Heart left ventricle (tissue), 16 donors: ENCODE measurements at regions not wholly inside any gene's neighbourhood (a gene's known extent, or its start where the extent isn't known, plus 50 kb on each side); places are given as distances from the start of the nearest gene placed in this dataset.

Experiments
- ATAC-seq, 4 donors: fragments of 200-7000 bp; cut with Tn5 transposase; one replicate each; pipeline ENCODE4 v1.9.1; 2020 to 2022; ENCODE audit warnings: moderate library complexity in 4 of 4, mild to moderate bottlenecking in 3 of 4, moderate number of reproducible peaks in 1 of 4
- DNase-seq, 5 donors: peaks; one replicate each; pipeline ENCODE4 v3.0.0-alpha.2; 2020
- H3K27ac ChIP-seq, 12 donors: fragments of 200-600 bp; sonication (generic) in 4 of 12; one replicate each; pipeline versions ENCODE4 v1.5.0 to v1.8.0; 2016 to 2022; ENCODE audit warnings: mild to moderate bottlenecking in 2 of 12
- H3K27me3 ChIP-seq, 9 donors: fragments of 200-600 bp; sonication (generic) in 2 of 9; one replicate each; pipeline versions ENCODE4 v1.5.1 to v1.8.0; 2016 to 2022; ENCODE audit warnings: mild to moderate bottlenecking in 3 of 9
- H3K36me3 ChIP-seq, 9 donors: fragments of 200-600 bp; sonication (generic) in 2 of 9; one replicate each; pipeline versions ENCODE4 v1.5.0 to v1.8.0; 2018 to 2022; ENCODE audit warnings: mild to moderate bottlenecking in 2 of 9
- H3K4me1 ChIP-seq, 12 donors: fragments of 200-600 bp; sonication (generic) in 4 of 12; one replicate each; pipeline versions ENCODE4 v1.5.0 to v1.8.0; 2016 to 2022; ENCODE audit warnings: mild to moderate bottlenecking in 3 of 12
- H3K4me3 ChIP-seq, 12 donors: fragments of 200-600 bp; sonication (generic) in 4 of 12; one replicate each; pipeline versions ENCODE4 v1.5.0 to v1.8.0; 2017 to 2022; ENCODE audit warnings: mild to moderate bottlenecking in 9 of 12, moderate library complexity in 4 of 12
- H3K9me3 ChIP-seq, 12 donors: fragments of 200-600 bp; sonication (generic) in 4 of 12; one replicate each; pipeline versions ENCODE4 v1.5.0 to v1.8.0; 2016 to 2022; ENCODE audit warnings: mild to moderate bottlenecking in 1 of 12
- CTCF ChIP-seq, 12 donors: fragments of 200-600 bp; sonication (generic) in 4 of 12; IDR thresholded peaks; one replicate each; pipeline versions ENCODE4 v1.5.0 to v1.8.0; 2018 to 2022; ENCODE audit warnings: antibody characterized with exemption in 12 of 12, mild to moderate bottlenecking in 5 of 12
- POLR2A ChIP-seq, 2 donors: fragments of 450-650 bp; IDR thresholded peaks; one replicate each; pipeline ENCODE4 v1.6.1; 2017; ENCODE audit warnings: antibody characterized with exemption in 2 of 2, mild to moderate bottlenecking in 2 of 2, moderate library complexity in 2 of 2
- WGBS, 4 donors: extraction: QIAGEN DNeasy Blood & Tissue Kit in 2 of 4; methylation state at CpG; one replicate each; pipeline versions ENCODE4 v1.1.5 to v1.1.7; 2013 to 2018; 5-methylcytosine and 5-hydroxymethylcytosine counted together
- intact Hi-C, 10 donors: fragments of 100-400 bp; cut with DNase I; formaldehyde crosslinking; loops; one replicate each; pipeline versions ENCODE4 v1.11.1 to v1.14.2; 2022
- donor health status: ischemic (EF 13 %, LVEDD 7.1; RV severe dilation, severe dysfunction).
- donor health status: healthy with polysubstance abuse.
- donor health status: DM: no; HTN: yes; CAD: no.
- donor health status: DM: no; HTN: no; CAD: no.
- donor health status: ischemic (EF 25% LVEDD 6.9; RV normal size, moderate dysfunction).
- donor health status: ischemic (EF 25% LVEDD 5.7; RV mildly dilated, moderate dysfunction).
- donor health status: healthy.
- donor health status: DM: yes; HTN: yes; CAD: no.
- donor health status: ischemic (EF 35%, LVEDD 5.7; RV mildly dilated, moderate dysfunction).
- donor health status: nonischemic (EF 11% LVEDD 7.7; RV severe dilation, severe dysfunction).
- donor health status: DM: yes; HTN: yes; CAD: no.
- donor health status: PGD.
- donor health status: ischemic (EF 29% LVEDD 5.4; RV normal size, mild dysfunction).
- donor health status: nonischemic (EF 23%, LVEDD 6.1; RV moderate dilation, normal function).

GRCh38 chr1:238141353-238141752 lies 250.6 kb upstream of the ZP4 start:
- DNase-seq, result no peak
- WGBS, 4 donors, result 23 to 47% (median 26%) methylated on average over 1 of the region's 1 CpG
- Histone ChIP-seq H3K9me3 (no peaks in the 10 kb centered on the region), H3K27me3 (no peaks in the 10 kb centered on the region), H3K36me3 (no peaks in the 10 kb centered on the region), H3K4me1 (no peaks in the 10 kb centered on the region), H3K27ac (no peak overlapping the region), H3K4me3 (no peak overlapping the region)
- intact Hi-C loops, result no loop called here
- no peak for ATAC-seq
- TF ChIP-seq POLR2A (IDR thresholded peaks at IDR 0.05) (no peak), CTCF (IDR thresholded peaks at IDR 0.05) (no peak)

GRCh38 chr1:238139713-238140112 lies 249.0 kb upstream of the ZP4 start:
- no peak for ATAC-seq
- no peak for TF ChIP-seq POLR2A (IDR thresholded peaks at IDR 0.05)
- TF ChIP-seq CTCF (IDR thresholded peaks at IDR 0.05), result no peak
- no peak for DNase-seq
- no peaks in the 10 kb centered on the region for H3K4me1 ChIP-seq
- intact Hi-C loops, result no loop called here
- H3K27me3 ChIP-seq, result no peaks in the 10 kb centered on the region
- H3K27ac ChIP-seq, result no peak overlapping the region
- H3K36me3 ChIP-seq, result no peaks in the 10 kb centered on the region
- 18 to 35% (median 30%) methylated on average over 2 of the region's 2 CpGs for WGBS, 4 donors
- no peaks in the 10 kb centered on the region for H3K9me3 ChIP-seq
- no peak overlapping the region for H3K4me3 ChIP-seq

DNA sequence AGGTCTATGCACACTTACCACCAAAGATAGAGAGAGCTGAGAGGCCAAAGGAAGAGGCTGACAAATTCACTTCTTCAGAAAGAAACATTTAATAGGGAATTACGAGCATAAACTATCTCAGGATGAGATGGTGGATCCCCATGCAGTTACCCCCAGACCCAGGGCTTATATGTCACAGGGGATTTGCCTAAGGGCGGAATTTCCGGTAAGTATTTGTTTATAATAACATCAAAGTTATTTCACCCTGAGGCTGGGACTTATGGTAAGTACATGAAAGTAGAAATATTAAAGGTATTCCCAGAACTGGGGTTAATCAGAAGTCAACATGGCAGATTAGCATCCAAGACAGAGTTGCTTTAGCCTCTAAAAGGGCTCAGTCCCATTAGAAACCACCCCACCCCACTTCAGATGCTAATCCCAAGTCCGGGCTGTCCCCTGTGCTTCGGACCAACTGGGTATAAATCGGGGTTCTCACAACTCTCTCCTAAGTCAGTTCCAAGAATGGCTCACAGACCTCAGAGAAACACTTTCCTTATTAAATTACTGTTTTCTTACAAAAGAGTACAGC lies 247.4 kb upstream of the ZP4 start:
- no peak overlapping the region for H3K4me3 ChIP-seq
- intact Hi-C loops, result no loop called here
- no peaks in the 10 kb centered on the region for H3K36me3 ChIP-seq
- no peak overlapping the region for H3K27ac ChIP-seq
- H3K4me1 ChIP-seq, result no peaks in the 10 kb centered on the region
- DNase-seq (no peak), ATAC-seq (no peak)
- no peak for TF ChIP-seq CTCF (IDR thresholded peaks at IDR 0.05)
- no peak for TF ChIP-seq POLR2A (IDR thresholded peaks at IDR 0.05)
- 82 to 87% (median 84%) methylated on average over 6 of the region's 6 CpGs for WGBS, 4 donors
- H3K9me3 ChIP-seq, result no peaks in the 10 kb centered on the region
- H3K27me3 ChIP-seq, result no peaks in the 10 kb centered on the region

DNA sequence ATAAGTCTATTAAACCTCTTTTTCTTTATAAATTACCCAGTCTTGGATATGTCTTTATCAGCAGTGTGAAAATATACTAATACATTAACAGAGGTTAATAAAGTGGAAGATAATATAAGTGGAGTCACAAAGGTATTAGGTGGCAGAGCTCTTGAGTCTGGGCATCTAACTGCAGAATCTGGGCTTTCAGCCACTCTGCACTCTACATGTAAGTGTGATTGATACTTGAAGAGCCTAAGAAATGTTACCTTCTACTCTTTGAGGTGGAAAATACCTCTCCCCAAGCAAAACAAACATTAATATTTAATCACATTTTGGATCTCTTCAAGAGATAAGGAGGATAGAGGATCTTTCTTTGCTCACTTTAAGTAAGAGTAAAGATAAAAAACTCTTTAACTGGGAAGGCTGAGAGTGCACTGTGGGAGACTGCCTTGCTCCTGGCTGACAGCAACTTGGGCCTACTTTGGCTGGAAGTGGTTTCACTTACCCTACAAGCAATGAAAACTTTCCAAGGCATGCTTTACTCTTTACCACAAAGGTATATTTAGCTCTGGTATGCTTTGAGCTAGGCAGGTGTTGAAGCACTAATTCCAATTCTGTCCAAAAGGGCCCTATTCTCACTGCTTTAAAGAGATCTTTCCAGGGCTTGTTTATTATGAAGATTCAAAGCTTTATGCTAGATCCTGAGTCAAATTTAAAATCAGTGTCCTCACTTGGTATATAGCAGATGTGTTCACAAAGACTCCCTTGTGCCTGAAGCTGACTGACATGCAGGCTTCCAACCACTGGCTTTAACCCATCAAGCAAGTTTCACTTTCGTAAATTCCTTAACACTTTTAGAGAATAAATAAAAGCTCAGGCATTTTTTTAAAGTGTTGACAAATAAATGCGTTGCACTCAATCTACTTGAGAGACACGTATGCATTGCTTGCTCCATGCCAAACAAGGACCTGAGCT lies 245.3 kb upstream of the ZP4 start:
- Histone ChIP-seq H3K4me1 (no peaks in the 10 kb centered on the region), H3K4me3 (no peak overlapping the region), H3K27me3 (no peaks in the 10 kb centered on the region), H3K27ac (no peak overlapping the region), H3K36me3 (no peaks in the 10 kb centered on the region), H3K9me3 (no peaks in the 10 kb centered on the region)
- intact Hi-C loops, result no loop called here
- no peak for DNase-seq
- no peak for ATAC-seq
- WGBS, 4 donors, result 69 to 76% (median 74%) methylated on average over 3 of the region's 3 CpGs
- no peak for TF ChIP-seq CTCF (IDR thresholded peaks at IDR 0.05)
